Endothelial cell of umbilical vein (primary cell): ENCODE measurements at regions not wholly inside any gene's neighbourhood (a gene's known extent, or its start where the extent isn't known, plus 50 kb on each side); places are given as distances from the start of the nearest gene placed in this dataset.

Experiments used
- BruUV-seq: library from RNA; stranded (reverse); fragments of 400-500 nt; replicated peaks from 2 replicates; lab custom pipeline; 2021; lab: Mats Ljungman, UMichigan
- CTCF ChIA-PET: fragments of 300-600, 350-600 bp; sonication (Branson Sonifier 250); formaldehyde crosslinking; loops from one replicate; lab custom pipeline; 2021; ENCODE audit warnings: antibody characterized with exemption, inconsistent platforms; lab: Charles Lee
- POLR2A ChIA-PET: fragments of 300-600, 350-600 bp; sonication (Branson Sonifier 250); formaldehyde crosslinking; loops from one replicate; lab custom pipeline; 2021; ENCODE audit warnings: antibody characterized with exemption, inconsistent platforms; lab: Charles Lee
- DNase-seq: peaks from one replicate; pipeline ENCODE4 v3.0.0-alpha.2; 2011; ENCODE audit warnings: low read depth, low spot score
- FAIRE-seq: peaks from 2 replicates; lab custom pipeline; 2011; peaks lifted over from hg19 to GRCh38; lab: Jason Lieb, UNC
- H2AFZ ChIP-seq: 2 replicates; pipeline ENCODE4 v1.6.0; 2012; ENCODE audit warnings: low read depth, low read length, control low read depth, inconsistent platforms
- H3K27ac ChIP-seq: 2 replicates; pipeline ENCODE4 v1.5.1; 2011; ENCODE audit warnings: low read depth, mild to moderate bottlenecking, control low read depth, low read length, moderate library complexity; ENCODE audit not compliant: insufficient read depth
- H3K27me3 ChIP-seq, 2 experiments: 2 replicates each; pipeline versions ENCODE4 v1.6.0 to v1.6.1; 2011; ENCODE audit warnings: low read length in 2 of 2, mixed read lengths in 1 of 2; ENCODE audit not compliant: control insufficient read depth in 2 of 2, insufficient read depth in 2 of 2
- H3K36me3 ChIP-seq, 2 experiments: 2 replicates in 1 of 2; 3 replicates in 1 of 2; pipeline ENCODE4 v1.5.1; 2011; ENCODE audit warnings: low read length in 2 of 2, mild to moderate bottlenecking in 1 of 2, moderate library complexity in 1 of 2; ENCODE audit not compliant: control insufficient read depth in 2 of 2, insufficient read depth in 2 of 2; ENCODE audit errors: extremely low read depth in 1 of 2
- H3K4me1 ChIP-seq: 3 replicates; pipeline ENCODE4 v1.5.1; 2011; ENCODE audit warnings: mild to moderate bottlenecking, low read length; ENCODE audit not compliant: control insufficient read depth, insufficient read depth; ENCODE audit errors: extremely low read depth
- H3K4me2 ChIP-seq: 2 replicates; pipeline ENCODE4 v1.6.1; 2011; ENCODE audit warnings: low read length, control low read depth, mixed read lengths; ENCODE audit not compliant: insufficient read depth
- H3K4me3 ChIP-seq, 3 experiments: fragments of 200-600 bp in 1 of 3; sonication (generic), shearing (Covaris generic) in 1 of 3; replicated peaks in 1 of 3; 2 replicates each; pipeline ENCODE4 v1.5.1; 2011 to 2016; ENCODE audit warnings: control low read depth in 3 of 3, low read length in 3 of 3, mild to moderate bottlenecking in 2 of 3, inconsistent platforms in 1 of 3, low read depth in 1 of 3, moderate library complexity in 1 of 3; ENCODE audit not compliant: insufficient read depth in 1 of 3
- H3K79me2 ChIP-seq: 2 replicates; pipeline ENCODE4 v1.6.0; 2012; ENCODE audit warnings: low read length, inconsistent platforms; ENCODE audit not compliant: control insufficient read depth, insufficient read depth
- H3K9ac ChIP-seq: replicated peaks from 2 replicates; pipeline ENCODE3; 2011; ENCODE audit warnings: low read length, control low read depth; ENCODE audit not compliant: insufficient read depth; ENCODE audit errors: extremely low read depth
- H3K9me1 ChIP-seq: replicated peaks from 3 replicates; pipeline ENCODE4 v1.6.0; 2011; ENCODE audit warnings: mild to moderate bottlenecking, low read length; ENCODE audit not compliant: control insufficient read depth, insufficient read depth; ENCODE audit errors: extremely low read depth
- H3K9me3 ChIP-seq: replicated peaks from 2 replicates; pipeline ENCODE4 v1.5.1; 2012; ENCODE audit warnings: low read length, inconsistent platforms; ENCODE audit not compliant: control insufficient read depth, insufficient read depth
- H4K20me1 ChIP-seq: replicated peaks from 2 replicates; pipeline ENCODE3; 2011; ENCODE audit warnings: mild to moderate bottlenecking, low read length; ENCODE audit not compliant: control insufficient read depth, insufficient read depth; ENCODE audit errors: extremely low read depth
- EZH2 ChIP-seq: IDR thresholded peaks from 2 replicates; pipeline ENCODE4 v1.6.1; 2012; ENCODE audit warnings: borderline replicate concordance, low read depth, mild to moderate bottlenecking, moderate library complexity, low read length, inconsistent platforms; ENCODE audit not compliant: severe bottlenecking
- FOS ChIP-seq: IDR thresholded peaks from 2 replicates; pipeline ENCODE4 v1.6.1; 2011; ENCODE audit warnings: mild to moderate bottlenecking, low read length, moderate library complexity, borderline replicate concordance; ENCODE audit not compliant: insufficient read depth
- GATA2 ChIP-seq: IDR thresholded peaks from 2 replicates; pipeline ENCODE4 v1.7.0; 2011; ENCODE audit warnings: low read depth, mild to moderate bottlenecking, moderate library complexity, mixed read lengths, low read length; ENCODE audit not compliant: insufficient read length, insufficient read depth
- JUN ChIP-seq: IDR thresholded peaks from 2 replicates; pipeline ENCODE4 v1.6.1; 2011; ENCODE audit warnings: borderline replicate concordance, low read depth; ENCODE audit not compliant: insufficient read length, insufficient read depth
- MAX ChIP-seq: IDR thresholded peaks from 2 replicates; pipeline ENCODE4 v1.6.1; 2011; ENCODE audit not compliant: insufficient read depth, insufficient read length
- MYC ChIP-seq: IDR thresholded peaks from one replicate; pipeline ENCODE4 v1.6.1; 2011; ENCODE audit warnings: mild to moderate bottlenecking, low read depth, low read length
- POLR2A ChIP-seq: IDR thresholded peaks from 2 replicates; pipeline ENCODE4 v1.6.1; 2012; ENCODE audit warnings: low read depth, mild to moderate bottlenecking, control low read depth, low read length
- POLR2AphosphoS5 ChIP-seq: IDR thresholded peaks from 2 replicates; pipeline ENCODE4 v1.6.1; 2012; ENCODE audit warnings: low read depth, mild to moderate bottlenecking, control low read depth, low read length, moderate library complexity; ENCODE audit not compliant: insufficient read depth
- dilution Hi-C: fragments of 300-500 bp; cut with MboI; formaldehyde crosslinking; loops from one replicate; pipeline ENCODE4 v1.15.0; 2019; ENCODE audit warnings: low sequenced_read_pairs; ENCODE audit not compliant: extremely low pct_ligation_motif_present
- intact Hi-C: fragments of 100-400 bp; cut with micrococcal nuclease; formaldehyde crosslinking; loops from one replicate; pipeline ENCODE4 v1.10.0; 2022
- TF ChIP-seq, protein P1 (sequence below), 2 donors: IDR thresholded peaks; 1 replicate in 1 of 2; 2 replicates in 1 of 2; pipeline ENCODE4 v1.5.1; 2011; ENCODE audit warnings: low read length in 2 of 2, mild to moderate bottlenecking in 2 of 2, moderate library complexity in 2 of 2, control low read depth in 1 of 2, inconsistent platforms in 1 of 2, low read depth in 1 of 2; ENCODE audit not compliant: insufficient read depth in 1 of 2; ENCODE audit errors: extremely low read depth in 1 of 2

GRCh38 chr22:23512721-23513120 is 67.4 kb downstream of the IGLL1 start:
- Histone ChIP-seq H3K36me3 (no peaks in the 10 kb centered on the region), H4K20me1 (no peaks in the 10 kb centered on the region), H2AFZ (no peak overlapping the region), H3K27ac (no peak overlapping the region), H3K4me3 (no peak overlapping the region), H3K79me2 (no peaks in the 10 kb centered on the region), H3K9ac (no peak overlapping the region), H3K9me1 (no peaks in the 10 kb centered on the region), H3K9me3 (no peaks in the 10 kb centered on the region), H3K4me1 (no peaks in the 10 kb centered on the region), H3K27me3 (no peaks in the 10 kb centered on the region), H3K4me2 (no peak overlapping the region)
- dilution Hi-C loops (no loop called here), intact Hi-C loops (no loop called here)
- POLR2A ChIA-PET = no interaction called here
- FAIRE-seq (no peak), DNase-seq (no peak)
- BruUV-seq = no TSS peak
- CTCF ChIA-PET = interaction anchor here (0.6 kb wide), 1 partner anchor 346 kb away, joined by 3 read pairs; no protein-coding TSS in a partner anchor
- no peak for TF ChIP-seq GATA2
- TF ChIP-seq POLR2AphosphoS5 = no peak
- TF ChIP-seq FOS = no peak
- no peak for TF ChIP-seq JUN
- TF ChIP-seq, protein P1, sequence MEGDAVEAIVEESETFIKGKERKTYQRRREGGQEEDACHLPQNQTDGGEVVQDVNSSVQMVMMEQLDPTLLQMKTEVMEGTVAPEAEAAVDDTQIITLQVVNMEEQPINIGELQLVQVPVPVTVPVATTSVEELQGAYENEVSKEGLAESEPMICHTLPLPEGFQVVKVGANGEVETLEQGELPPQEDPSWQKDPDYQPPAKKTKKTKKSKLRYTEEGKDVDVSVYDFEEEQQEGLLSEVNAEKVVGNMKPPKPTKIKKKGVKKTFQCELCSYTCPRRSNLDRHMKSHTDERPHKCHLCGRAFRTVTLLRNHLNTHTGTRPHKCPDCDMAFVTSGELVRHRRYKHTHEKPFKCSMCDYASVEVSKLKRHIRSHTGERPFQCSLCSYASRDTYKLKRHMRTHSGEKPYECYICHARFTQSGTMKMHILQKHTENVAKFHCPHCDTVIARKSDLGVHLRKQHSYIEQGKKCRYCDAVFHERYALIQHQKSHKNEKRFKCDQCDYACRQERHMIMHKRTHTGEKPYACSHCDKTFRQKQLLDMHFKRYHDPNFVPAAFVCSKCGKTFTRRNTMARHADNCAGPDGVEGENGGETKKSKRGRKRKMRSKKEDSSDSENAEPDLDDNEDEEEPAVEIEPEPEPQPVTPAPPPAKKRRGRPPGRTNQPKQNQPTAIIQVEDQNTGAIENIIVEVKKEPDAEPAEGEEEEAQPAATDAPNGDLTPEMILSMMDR (IDR thresholded peaks at IDR 0.05; ENCODE audit: extremely low read depth in 1 of 2, insufficient read depth in 1 of 2, low read depth in 1 of 2, low read length in 2 of 2) = no peak
- TF ChIP-seq EZH2 = no peak
- TF ChIP-seq MYC = no peak
- no peak for TF ChIP-seq POLR2A
- no peak for TF ChIP-seq MAX
